Mesenchymal stem cell (in vitro differentiated cells and primary cell): ENCODE measurements at regions not wholly inside any gene's neighbourhood (a gene's known extent, or its start where the extent isn't known, plus 50 kb on each side); places are given as distances from the start of the nearest gene placed in this dataset.

ENCODE experiments used
- DNase-seq: peaks from one replicate; pipeline ENCODE4 v3.0.0-alpha.2; 2013
- H2AFZ ChIP-seq: one replicate; pipeline ENCODE4 v1.6.1; 2013; ENCODE audit warnings: low read depth, mild to moderate bottlenecking, control low read depth, inconsistent platforms, low read length, moderate library complexity
- H2AK5ac ChIP-seq: 2 replicates; pipeline ENCODE4 v1.6.1; 2013; ENCODE audit warnings: low read length, moderate library complexity, mild to moderate bottlenecking, inconsistent platforms; ENCODE audit not compliant: severe bottlenecking
- H2BK120ac ChIP-seq: one replicate; pipeline ENCODE4 v1.6.1; 2013; ENCODE audit warnings: low read depth, mild to moderate bottlenecking, inconsistent platforms, low read length, moderate library complexity
- H2BK12ac ChIP-seq, 2 experiments: one replicate each; pipeline ENCODE4 v1.6.1; 2013; ENCODE audit warnings: inconsistent platforms in 2 of 2, low read length in 2 of 2, mild to moderate bottlenecking in 2 of 2, moderate library complexity in 2 of 2, control low read depth in 1 of 2
- H2BK15ac ChIP-seq: one replicate; pipeline ENCODE4 v1.6.1; 2013; ENCODE audit warnings: mild to moderate bottlenecking, low read depth, inconsistent platforms; ENCODE audit not compliant: poor library complexity, severe bottlenecking
- H2BK5ac ChIP-seq: 2 replicates; pipeline ENCODE4 v1.6.1; 2013; ENCODE audit warnings: low read depth, mild to moderate bottlenecking, low read length, control low read depth, inconsistent platforms; ENCODE audit not compliant: poor library complexity, severe bottlenecking
- H3K14ac ChIP-seq, 2 experiments: one replicate each; pipeline ENCODE4 v1.6.1; 2013; ENCODE audit warnings: inconsistent platforms in 2 of 2, low read length in 2 of 2, control low read depth in 1 of 2, mild to moderate bottlenecking in 1 of 2, moderate library complexity in 1 of 2
- H3K18ac ChIP-seq, 2 experiments: one replicate each; pipeline ENCODE4 v1.6.1; 2013; ENCODE audit warnings: inconsistent platforms in 2 of 2, low read length in 2 of 2, control low read depth in 1 of 2, low read depth in 1 of 2, mild to moderate bottlenecking in 1 of 2
- H3K23ac ChIP-seq, 2 experiments: one replicate each; pipeline ENCODE4 v1.6.1; 2013; ENCODE audit warnings: inconsistent platforms in 2 of 2, low read length in 2 of 2, mild to moderate bottlenecking in 2 of 2, moderate library complexity in 2 of 2, control low read depth in 1 of 2
- H3K27ac ChIP-seq: 2 replicates; pipeline ENCODE4 v1.5.1; 2013; ENCODE audit warnings: mild to moderate bottlenecking, moderate library complexity, low read length, control low read depth, inconsistent platforms; ENCODE audit not compliant: poor library complexity, severe bottlenecking
- H3K27me3 ChIP-seq, 2 experiments: 2 replicates each; pipeline versions ENCODE4 v1.6.1 to v1.7.0; 2013; ENCODE audit warnings: low read length in 2 of 2, mild to moderate bottlenecking in 2 of 2, moderate library complexity in 2 of 2, control low read depth in 1 of 2, inconsistent platforms in 1 of 2; ENCODE audit not compliant: control insufficient read depth in 1 of 2, insufficient read depth in 1 of 2
- H3K36me3 ChIP-seq, 2 experiments: 2 replicates each; pipeline versions ENCODE4 v1.6.1 to v1.7.0; 2013; ENCODE audit warnings: low read length in 2 of 2, control low read depth in 1 of 2, inconsistent platforms in 1 of 2, low read depth in 1 of 2, mild to moderate bottlenecking in 1 of 2; ENCODE audit not compliant: insufficient read depth in 2 of 2, control insufficient read depth in 1 of 2
- H3K4ac ChIP-seq, 2 experiments: one replicate each; pipeline ENCODE4 v1.6.1; 2013; ENCODE audit warnings: inconsistent platforms in 2 of 2, low read length in 2 of 2, mild to moderate bottlenecking in 2 of 2, moderate library complexity in 2 of 2, control low read depth in 1 of 2, low read depth in 1 of 2
- H3K4me1 ChIP-seq: 2 replicates; pipeline ENCODE4 v1.6.1; 2013; ENCODE audit warnings: low read depth, low read length, control low read depth; ENCODE audit not compliant: control insufficient read depth, insufficient read depth
- H3K4me2 ChIP-seq: 2 replicates; pipeline ENCODE4 v1.6.1; 2013; ENCODE audit warnings: low read length, mild to moderate bottlenecking, inconsistent platforms; ENCODE audit not compliant: poor library complexity, severe bottlenecking
- H3K4me3 ChIP-seq, 2 experiments: 2 replicates each; pipeline versions ENCODE4 v1.5.1 to v1.7.0; 2013; ENCODE audit warnings: low read length in 2 of 2, mild to moderate bottlenecking in 2 of 2, control low read depth in 1 of 2, low read depth in 1 of 2; ENCODE audit not compliant: insufficient read depth in 1 of 2
- H3K79me1 ChIP-seq: replicated peaks from 2 replicates; pipeline ENCODE4 v1.6.1; 2013; ENCODE audit warnings: mild to moderate bottlenecking, control low read depth, low read length, inconsistent platforms; ENCODE audit not compliant: poor library complexity, severe bottlenecking
- H3K9ac ChIP-seq: 2 replicates; pipeline ENCODE4 v1.7.0; 2013; ENCODE audit warnings: mild to moderate bottlenecking, low read length, moderate library complexity
- H3K9me3 ChIP-seq: 2 replicates; pipeline ENCODE4 v1.7.0; 2013; ENCODE audit warnings: mild to moderate bottlenecking, low read length; ENCODE audit not compliant: control insufficient read depth
- H4K8ac ChIP-seq: one replicate; pipeline ENCODE4 v1.6.1; 2013; ENCODE audit warnings: inconsistent platforms, mild to moderate bottlenecking, low read length, moderate library complexity
- H4K91ac ChIP-seq: one replicate; pipeline ENCODE4 v1.6.1; 2013; ENCODE audit warnings: mild to moderate bottlenecking, low read length, inconsistent platforms
- WGBS: methylation state at CpG from one replicate; pipeline ENCODE4 v1.1.7; 2013; ENCODE audit warnings: mixed read lengths; 5-methylcytosine and 5-hydroxymethylcytosine counted together

DNA sequence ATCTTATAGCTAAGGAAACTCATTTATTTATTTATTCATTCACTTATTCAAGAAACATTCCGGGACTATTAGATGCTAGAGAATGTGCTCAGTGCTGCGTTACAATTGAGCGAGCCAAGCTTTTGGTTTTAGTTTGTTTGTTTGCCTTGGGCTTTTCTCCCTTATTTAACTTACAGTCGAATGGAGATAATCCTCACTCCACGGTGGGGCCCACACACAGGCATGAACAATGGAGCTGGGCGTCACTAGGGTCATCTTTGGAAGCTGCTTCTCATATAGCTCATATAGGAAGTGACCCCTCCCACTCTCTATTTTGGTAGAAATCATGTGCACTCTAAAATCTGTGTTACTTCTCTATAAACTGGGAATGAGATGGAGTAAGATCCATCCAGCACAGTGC lies 210.0 kb downstream of the TMEM114 start:
- H2BK120ac ChIP-seq = no peak overlapping the region
- peaks cover 8% of the 10 kb centered on the region for H3K9me3 ChIP-seq
- 77% methylated on average over 6 of the region's 6 CpGs for WGBS
- H2AFZ ChIP-seq = no peak overlapping the region
- H3K4me3 ChIP-seq = no peak overlapping the region
- H3K18ac ChIP-seq = no peak overlapping the region
- no peaks in the 10 kb centered on the region for H3K79me1 ChIP-seq
- H3K4me1 ChIP-seq = no peaks in the 10 kb centered on the region
- H3K4ac ChIP-seq = no peak overlapping the region
- no peak overlapping the region for H2AK5ac ChIP-seq
- H2BK5ac ChIP-seq = no peak overlapping the region
- H4K8ac ChIP-seq = no peak overlapping the region
- no peak overlapping the region for H3K27ac ChIP-seq
- H3K23ac ChIP-seq = no peak overlapping the region
- no peak overlapping the region for H3K4me2 ChIP-seq
- H3K9ac ChIP-seq = no peak overlapping the region
- no peak for DNase-seq
- H2BK15ac ChIP-seq = no peak overlapping the region
- no peak overlapping the region for H3K14ac ChIP-seq
- H3K36me3 ChIP-seq = no peaks in the 10 kb centered on the region
- no peaks in the 10 kb centered on the region for H3K27me3 ChIP-seq
- no peak overlapping the region for H2BK12ac ChIP-seq
- H4K91ac ChIP-seq = no peak overlapping the region

DNA sequence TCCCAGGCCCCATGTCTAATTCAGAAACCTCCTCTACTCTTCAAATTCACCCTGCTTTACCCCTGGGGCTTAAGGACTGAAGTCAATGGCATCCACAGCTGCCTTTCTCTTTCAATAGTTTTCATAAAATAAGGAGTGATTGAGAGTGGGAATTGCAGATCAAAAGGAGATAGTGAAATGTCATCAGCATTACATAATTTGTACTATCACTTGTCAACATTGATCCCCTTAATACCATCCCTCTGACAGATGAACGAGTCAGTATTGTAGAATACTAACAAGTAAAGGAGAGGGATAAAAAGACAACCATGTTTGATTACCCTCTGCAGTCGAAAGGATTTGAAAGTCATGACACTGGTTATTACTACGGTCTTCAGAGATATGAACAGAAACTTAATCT lies 212.4 kb downstream of the TMEM114 start:
- Histone ChIP-seq H3K4ac (no peak overlapping the region), H2AK5ac (no peak overlapping the region), H4K8ac (no peak overlapping the region), H4K91ac (no peak overlapping the region), H3K18ac (no peak overlapping the region), H3K79me1 (no peaks in the 10 kb centered on the region), H3K14ac (no peak overlapping the region), H3K9ac (no peak overlapping the region), H3K4me2 (no peak overlapping the region), H3K4me1 (no peaks in the 10 kb centered on the region), H2BK12ac (no peak overlapping the region), H3K9me3 (peaks cover 11% of the 10 kb centered on the region), H2BK15ac (no peak overlapping the region), H2AFZ (no peak overlapping the region), H3K27ac (no peak overlapping the region), H3K36me3 (no peaks in the 10 kb centered on the region), H2BK120ac (no peak overlapping the region), H3K23ac (no peak overlapping the region), H3K27me3 (no peaks in the 10 kb centered on the region), H2BK5ac (no peak overlapping the region), H3K4me3 (no peak overlapping the region)
- no CpG with 5 or more reads among the region's 3 CpGs for WGBS
- no peak for DNase-seq

DNA sequence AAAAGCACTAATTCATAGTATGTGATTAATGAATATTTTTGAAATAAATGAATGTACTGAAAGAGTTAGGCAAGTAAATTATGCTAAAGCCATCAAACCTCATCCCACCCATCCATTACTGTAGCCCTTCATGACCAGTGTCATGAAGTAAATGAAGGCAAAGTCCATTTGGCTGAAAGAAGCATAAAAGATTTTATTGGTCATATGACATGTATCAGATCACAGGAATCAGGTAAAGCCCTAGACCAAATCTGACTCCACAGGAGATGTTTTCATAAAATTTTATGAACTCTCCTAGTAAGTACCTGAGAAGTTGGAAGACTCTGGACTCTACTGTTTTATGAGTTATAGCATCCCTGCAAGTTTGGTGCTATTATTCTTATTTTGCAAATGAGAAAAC lies 213.5 kb downstream of the TMEM114 start:
- no peak overlapping the region for H3K27ac ChIP-seq
- H2AK5ac ChIP-seq = no peak overlapping the region
- H4K8ac ChIP-seq = no peak overlapping the region
- no peak for DNase-seq
- H3K18ac ChIP-seq = no peak overlapping the region
- no peak overlapping the region for H2BK120ac ChIP-seq
- H2BK12ac ChIP-seq = no peak overlapping the region
- no peak overlapping the region for H2BK5ac ChIP-seq
- no peak overlapping the region for H2AFZ ChIP-seq
- H3K27me3 ChIP-seq = no peaks in the 10 kb centered on the region
- H3K23ac ChIP-seq = no peak overlapping the region
- peaks cover 11% of the 10 kb centered on the region for H3K9me3 ChIP-seq
- no peak overlapping the region for H3K4me2 ChIP-seq
- no peak overlapping the region for H3K14ac ChIP-seq
- H3K36me3 ChIP-seq = no peaks in the 10 kb centered on the region
- no peak overlapping the region for H4K91ac ChIP-seq
- no peak overlapping the region for H3K4ac ChIP-seq
- no peaks in the 10 kb centered on the region for H3K79me1 ChIP-seq
- no peak overlapping the region for H2BK15ac ChIP-seq
- H3K4me1 ChIP-seq = no peaks in the 10 kb centered on the region
- H3K4me3 ChIP-seq = no peak overlapping the region
- no peak overlapping the region for H3K9ac ChIP-seq

DNA sequence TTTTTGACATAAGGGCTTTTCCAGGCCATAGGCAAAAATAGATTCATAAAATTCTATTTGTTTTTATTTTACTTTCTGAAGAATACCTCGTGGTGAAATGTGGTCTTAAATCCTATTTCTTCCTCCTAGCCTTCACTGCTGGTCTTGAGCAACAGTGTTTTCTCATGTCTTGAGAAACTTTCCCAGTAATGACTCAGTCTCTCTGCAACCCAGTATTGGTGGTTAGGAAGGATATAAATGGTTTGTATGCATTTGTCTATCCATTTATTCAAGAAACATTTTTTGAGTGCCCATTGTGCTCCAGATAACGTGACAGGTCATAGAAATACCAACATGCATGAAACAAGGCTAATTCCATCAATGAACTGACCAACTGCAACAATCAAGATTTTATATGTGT lies 213.9 kb downstream of the TMEM114 start:
- Histone ChIP-seq H2AFZ (no peak overlapping the region), H3K23ac (no peak overlapping the region), H3K4ac (no peak overlapping the region), H3K14ac (no peak overlapping the region), H3K27me3 (no peaks in the 10 kb centered on the region), H3K9ac (no peak overlapping the region), H3K36me3 (no peaks in the 10 kb centered on the region), H2BK120ac (no peak overlapping the region), H2BK15ac (no peak overlapping the region), H3K4me2 (no peak overlapping the region), H3K27ac (no peak overlapping the region), H4K8ac (no peak overlapping the region), H2BK12ac (no peak overlapping the region), H3K79me1 (no peaks in the 10 kb centered on the region), H2BK5ac (no peak overlapping the region), H3K4me1 (no peaks in the 10 kb centered on the region), H3K9me3 (peaks cover 11% of the 10 kb centered on the region), H4K91ac (no peak overlapping the region), H3K18ac (no peak overlapping the region), H3K4me3 (no peak overlapping the region), H2AK5ac (no peak overlapping the region)
- DNase-seq = no peak
- WGBS = 50% methylated on average over 1 of the region's 2 CpGs
